ENCODE measurements at regions not wholly inside any gene's neighbourhood (a gene's known extent, or its start where the extent isn't known, plus 50 kb on each side); places are given as distances from the start of the nearest gene placed in this dataset.

- TF ChIP-seq PRDM10 (tag by site-specific recombination; IDR thresholded peaks at IDR 0.05) = no peak
- no peak for TF ChIP-seq ZBTB6 (tag by site-specific recombination; IDR thresholded peaks at IDR 0.05)
- TF ChIP-seq ZNF324 (tag by site-specific recombination; IDR thresholded peaks at IDR 0.05) = no peak
- no peak for TF ChIP-seq PATZ1 (tag by site-specific recombination; IDR thresholded peaks at IDR 0.05)
- TF ChIP-seq ZNF561 (tag by site-specific recombination; IDR thresholded peaks at IDR 0.05; ENCODE audit: borderline replicate concordance) = no peak
- no peak for TF ChIP-seq ZNF174 (tag by site-specific recombination; IDR thresholded peaks at IDR 0.05)
- no peak for TF ChIP-seq SP7 (tag by site-specific recombination; IDR thresholded peaks at IDR 0.05)
Measured at GRCh38 chr15:26087395-26087794, 224.3 kb upstream of the ATP10A start (continued).

GRCh38 chr15:26084771-26085170, 221.6 kb upstream of the ATP10A start:
- Histone ChIP-seq H3K36me3 (ENCODE audit: control insufficient read depth in 2 of 2, insufficient read depth in 1 of 2, low read length in 2 of 2) (no peaks in the 10 kb centered on the region), H3K4me3 (ENCODE audit: low read depth, low read length) (no peak overlapping the region), H3K9me3 (ENCODE audit: control insufficient read depth, insufficient read depth, low read depth, low read length) (no peaks in the 10 kb centered on the region), H3K4me1 (ENCODE audit: control insufficient read depth, insufficient read depth, low read length) (no peaks in the 10 kb centered on the region), H3K27ac (ENCODE audit: extremely low read depth, low read depth, low read length) (no peak overlapping the region)
- POLR2A ChIA-PET = no interaction called here
- CTCF ChIA-PET = no interaction called here
- TF ChIP-seq ZNF184 (tag by site-specific recombination; IDR thresholded peaks at IDR 0.05) = no peak
- TF ChIP-seq ZBTB26 (tag by site-specific recombination; optimal IDR thresholded peaks at IDR 0.05) = no peak
- TF ChIP-seq ZNF280D (tag by site-specific recombination; IDR thresholded peaks at IDR 0.05) = no peak
- TF ChIP-seq ZNF214 (tag by site-specific recombination; IDR thresholded peaks at IDR 0.05; ENCODE audit: borderline replicate concordance) = no peak
- TF ChIP-seq TRIM28 (IDR thresholded peaks at IDR 0.05; ENCODE audit: borderline replicate concordance, low read length) = no peak
- no peak for TF ChIP-seq ZNF132 (tag by site-specific recombination; IDR thresholded peaks at IDR 0.05; ENCODE audit: borderline replicate concordance)
- no peak for TF ChIP-seq MEIS1 (CRISPR knock-in tag; IDR thresholded peaks at IDR 0.05; ENCODE audit: borderline replicate concordance)
- TF ChIP-seq ZNF629 (tag by site-specific recombination; IDR thresholded peaks at IDR 0.05) = no peak

All from HEK293 (cell line).